H9 (cell line): ENCODE measurements at regions not wholly inside any gene's neighbourhood (a gene's known extent, or its start where the extent isn't known, plus 50 kb on each side); places are given as distances from the start of the nearest gene placed in this dataset.

Experiments
- DNase-seq: peaks from one replicate; pipeline ENCODE4 v3.0.0-alpha.2; 2017
- H2AFZ ChIP-seq: one replicate; pipeline ENCODE4 v1.6.1; 2013; ENCODE audit warnings: mild to moderate bottlenecking, low read length, control low read depth, moderate library complexity
- H2AK5ac ChIP-seq: 2 replicates; pipeline ENCODE4 v1.6.1; 2013; ENCODE audit warnings: low read length, control low read depth, mixed read lengths; ENCODE audit not compliant: insufficient read length
- H2BK120ac ChIP-seq: one replicate; pipeline ENCODE4 v1.6.1; 2013; ENCODE audit warnings: low read depth, mild to moderate bottlenecking, low read length, control low read depth, inconsistent platforms; ENCODE audit not compliant: poor library complexity, severe bottlenecking
- H2BK12ac ChIP-seq: 2 replicates; pipeline ENCODE4 v1.6.1; 2013; ENCODE audit warnings: low read length, control low read depth, mixed read lengths, low read depth; ENCODE audit not compliant: insufficient read length
- H2BK15ac ChIP-seq: 2 replicates; pipeline ENCODE4 v1.6.1; 2013; ENCODE audit warnings: low read depth, low read length, control low read depth
- H2BK20ac ChIP-seq: one replicate; pipeline ENCODE4 v1.6.1; 2013; ENCODE audit warnings: low read depth, mild to moderate bottlenecking, low read length, control low read depth, inconsistent platforms; ENCODE audit not compliant: poor library complexity, severe bottlenecking
- H2BK5ac ChIP-seq: 2 replicates; pipeline ENCODE4 v1.6.1; 2013; ENCODE audit warnings: low read length, control low read depth, mixed read lengths; ENCODE audit not compliant: insufficient read length
- H3K14ac ChIP-seq: 2 replicates; pipeline ENCODE4 v1.6.1; 2013; ENCODE audit warnings: low read length, control low read depth; ENCODE audit not compliant: insufficient read depth
- H3K18ac ChIP-seq: 2 replicates; pipeline ENCODE4 v1.6.1; 2013; ENCODE audit warnings: low read depth, mild to moderate bottlenecking, mixed read lengths, low read length, control low read depth; ENCODE audit not compliant: insufficient read length
- H3K23ac ChIP-seq: 2 replicates; pipeline ENCODE4 v1.6.1; 2013; ENCODE audit warnings: low read length, control low read depth, mixed read lengths, low read depth; ENCODE audit not compliant: insufficient read length
- H3K23me2 ChIP-seq: 2 replicates; pipeline ENCODE4 v1.6.1; 2013; ENCODE audit warnings: low read depth, mild to moderate bottlenecking, mixed read lengths, low read length, control low read depth; ENCODE audit not compliant: insufficient read length, poor library complexity, severe bottlenecking
- H3K27ac ChIP-seq: 2 replicates; pipeline ENCODE4 v1.5.1; 2013; ENCODE audit warnings: low read length, control low read depth, mixed read lengths, low read depth; ENCODE audit not compliant: insufficient read length
- H3K27me3 ChIP-seq: 2 replicates; pipeline ENCODE4 v1.6.1; 2013; ENCODE audit warnings: low read length, control low read depth, inconsistent platforms; ENCODE audit not compliant: insufficient read depth
- H3K4ac ChIP-seq: 2 replicates; pipeline ENCODE4 v1.6.1; 2013; ENCODE audit warnings: low read depth, mild to moderate bottlenecking, control low read depth, inconsistent platforms, low read length, moderate library complexity
- H3K4me1 ChIP-seq: 2 replicates; pipeline ENCODE4 v1.6.1; 2013; ENCODE audit warnings: low read length, control low read depth, inconsistent platforms; ENCODE audit not compliant: insufficient read depth
- H3K4me2 ChIP-seq: 2 replicates; pipeline ENCODE4 v1.6.1; 2013; ENCODE audit warnings: low read length, control low read depth, mixed read lengths; ENCODE audit not compliant: insufficient read length, insufficient read depth
- H3K56ac ChIP-seq: 2 replicates; pipeline ENCODE4 v1.6.1; 2013; ENCODE audit warnings: low read depth, mild to moderate bottlenecking, mixed read lengths, low read length, control low read depth; ENCODE audit not compliant: insufficient read length
- H3K79me1 ChIP-seq: 2 replicates; pipeline ENCODE4 v1.6.1; 2013; ENCODE audit warnings: low read depth, mild to moderate bottlenecking, moderate library complexity, low read length, control low read depth, inconsistent platforms; ENCODE audit not compliant: insufficient read depth, poor library complexity, severe bottlenecking
- H3K79me2 ChIP-seq: 2 replicates; pipeline ENCODE4 v1.6.1; 2013; ENCODE audit warnings: low read length, control low read depth, inconsistent platforms; ENCODE audit not compliant: insufficient read depth
- H3K9ac ChIP-seq: 2 replicates; pipeline ENCODE4 v1.6.1; 2013; ENCODE audit warnings: low read length, control low read depth, mixed read lengths; ENCODE audit not compliant: insufficient read length; ENCODE audit errors: extremely low read depth
- H3K9me3 ChIP-seq: one replicate; pipeline ENCODE4 v1.6.1; 2013; ENCODE audit warnings: low read depth, low read length, inconsistent platforms; ENCODE audit not compliant: control insufficient read depth
- H3T11ph ChIP-seq: one replicate; pipeline ENCODE4 v1.6.1; 2013; ENCODE audit warnings: mild to moderate bottlenecking, low read length, control low read depth, inconsistent platforms
- H4K20me1 ChIP-seq: one replicate; pipeline ENCODE4 v1.6.1; 2013; ENCODE audit not compliant: control insufficient read depth, insufficient read length, insufficient read depth
- H4K5ac ChIP-seq: 2 replicates; pipeline ENCODE4 v1.6.1; 2013; ENCODE audit warnings: low read depth, mild to moderate bottlenecking, mixed read lengths, low read length, control low read depth; ENCODE audit not compliant: insufficient read length
- H4K8ac ChIP-seq: replicated peaks from 2 replicates; pipeline ENCODE4 v1.6.1; 2013; ENCODE audit warnings: low read length, control low read depth, mixed read lengths, low read depth; ENCODE audit not compliant: insufficient read length
- H4K91ac ChIP-seq: 2 replicates; pipeline ENCODE4 v1.6.1; 2013; ENCODE audit warnings: low read depth, mild to moderate bottlenecking, moderate library complexity, mixed read lengths, low read length, control low read depth; ENCODE audit not compliant: insufficient read length
- H3K27ac Mint-ChIP-seq, 3 experiments: 2 replicates in 2 of 3; 3 replicates in 1 of 3; pipeline ENCODE4 v1.8.0; 2020 to 2021; ENCODE audit warnings: mixed read lengths in 3 of 3, mild to moderate bottlenecking in 1 of 3, moderate library complexity in 1 of 3
- H3K27me3 Mint-ChIP-seq: 2 replicates; pipeline ENCODE4 v1.8.0; 2021; ENCODE audit warnings: low read depth, mild to moderate bottlenecking, moderate library complexity, mixed read lengths
- H3K36me3 Mint-ChIP-seq, 3 experiments: 2 replicates in 2 of 3; 3 replicates in 1 of 3; pipeline ENCODE4 v1.8.0; 2020 to 2021; ENCODE audit warnings: low read depth in 3 of 3, mixed read lengths in 3 of 3; ENCODE audit not compliant: insufficient read depth in 1 of 3
- H3K4me1 Mint-ChIP-seq, 2 experiments: 2 replicates each; pipeline ENCODE4 v1.8.0; 2020; ENCODE audit warnings: mixed read lengths in 2 of 2
- H3K4me3 Mint-ChIP-seq, 2 experiments: 2 replicates in 1 of 2; 3 replicates in 1 of 2; pipeline ENCODE4 v1.8.0; 2020 to 2021; ENCODE audit warnings: mild to moderate bottlenecking in 2 of 2, mixed read lengths in 2 of 2, moderate library complexity in 1 of 2
- H3K9me3 Mint-ChIP-seq, 2 experiments: 2 replicates in 1 of 2; 3 replicates in 1 of 2; pipeline ENCODE4 v1.8.0; 2020; ENCODE audit warnings: mild to moderate bottlenecking in 2 of 2, mixed read lengths in 2 of 2, moderate library complexity in 1 of 2
- CTCF ChIP-seq: fragments of 200-600 bp; sonication (generic); conservative IDR thresholded peaks from 3 replicates; pipeline ENCODE4 v1.8.0; 2021; ENCODE audit warnings: antibody characterized with exemption, mild to moderate bottlenecking
- WGBS: extraction: QIAGEN DNeasy Blood & Tissue Kit; methylation state at CpG from one replicate; pipeline ENCODE4 v1.1.7; 2013; ENCODE audit warnings: missing lambda C conversion rate, low lambda C conversion rate, mixed read lengths; ENCODE audit not compliant: insufficient read length; ENCODE audit errors: extremely low coverage; 5-methylcytosine and 5-hydroxymethylcytosine counted together

GRCh38 chr10:78545756-78546155 is 512.1 kb downstream of the RPS24 start:
- Histone ChIP-seq H3K79me1 (no peaks in the 10 kb centered on the region), H3K27me3 (no peaks in the 10 kb centered on the region), H2BK12ac (no peak overlapping the region), H3K18ac (no peak overlapping the region), H3K79me2 (no peaks in the 10 kb centered on the region), H2AK5ac (no peak overlapping the region), H3K14ac (no peak overlapping the region), H3K4me2 (no peak overlapping the region), H2AFZ (no peak overlapping the region), H3K4me1 (peaks cover 3% of the 10 kb centered on the region; the same call in 1 of the 2 replicates), H3K9me3 (no peaks in the 10 kb centered on the region), H4K8ac (no peak overlapping the region), H4K5ac (no peak overlapping the region), H2BK120ac (no peak overlapping the region), H4K20me1 (no peaks in the 10 kb centered on the region), H3K23me2 (no peaks in the 10 kb centered on the region), H3K4ac (no peak overlapping the region), H3T11ph (no peak overlapping the region), H3K9ac (no peak overlapping the region), H3K23ac (no peak overlapping the region), H2BK5ac (no peak overlapping the region), H3K56ac (no peak overlapping the region), H4K91ac (no peak overlapping the region), H2BK15ac (no peak overlapping the region), H2BK20ac (no peak overlapping the region), H3K27ac (no peak overlapping the region)
- no peak overlapping the region for H3K4me3 Mint-ChIP-seq
- no peak for TF ChIP-seq CTCF
- H3K9me3 Mint-ChIP-seq = peaks cover 0 to 4% of the 10 kb centered on the region in 2 experiments; a peak in 2 of 5 replicates
- WGBS = no CpG with 5 or more reads among the region's 3 CpGs
- no peak for DNase-seq
- no peak overlapping the region for H3K27ac Mint-ChIP-seq
- H3K4me1 Mint-ChIP-seq = peaks cover 16 to 34% of the 10 kb centered on the region in 2 experiments
- H3K36me3 Mint-ChIP-seq = no peaks in the 10 kb centered on the region
- H3K27me3 Mint-ChIP-seq = peaks cover 37% of the 10 kb centered on the region
